ENCODE measurements at regions not wholly inside any gene's neighbourhood (a gene's known extent, or its start where the extent isn't known, plus 50 kb on each side); places are given as distances from the start of the nearest gene placed in this dataset.
"Not testable (repeated sequence)": the region's sequence is repeated elsewhere in the genome, so short reads cannot be mapped to it uniquely, and the experiment has no call there.

GRCh38 chr5:99029172-99029571 is 100.4 kb upstream of the CHD1 start:
- H3K4me3 Mint-ChIP-seq: no peak overlapping the region

GRCh38 chr5:99028170-99028569 is 99.4 kb upstream of the CHD1 start:
- H4K5ac ChIP-seq (ENCODE audit: insufficient read length, low read depth, low read length); H4K8ac ChIP-seq (replicated peaks; ENCODE audit: insufficient read length, low read depth, low read length); H3K79me1 ChIP-seq (ENCODE audit: insufficient read depth, low read depth, low read length, poor library complexity, severe bottlenecking); H2BK20ac ChIP-seq (ENCODE audit: low read depth, low read length, poor library complexity, severe bottlenecking); H4K91ac ChIP-seq (ENCODE audit: insufficient read length, low read depth, low read length); H2BK15ac ChIP-seq (ENCODE audit: low read depth, low read length); H3K9me3 Mint-ChIP-seq; H2AK5ac ChIP-seq (ENCODE audit: insufficient read length, low read length); H3T11ph ChIP-seq (ENCODE audit: low read length); H3K4me1 Mint-ChIP-seq; H3K9me3 ChIP-seq (ENCODE audit: control insufficient read depth, low read depth, low read length); H4K20me1 ChIP-seq (ENCODE audit: control insufficient read depth, insufficient read depth, insufficient read length); H2BK120ac ChIP-seq (ENCODE audit: low read depth, low read length, poor library complexity, severe bottlenecking); H2BK5ac ChIP-seq (ENCODE audit: insufficient read length, low read length); H3K27ac ChIP-seq (ENCODE audit: insufficient read length, low read depth, low read length); H3K14ac ChIP-seq (ENCODE audit: insufficient read depth, low read length); H2BK12ac ChIP-seq (ENCODE audit: insufficient read length, low read depth, low read length); H3K27ac Mint-ChIP-seq; H3K23me2 ChIP-seq (ENCODE audit: insufficient read length, low read depth, low read length, poor library complexity, severe bottlenecking); H3K4ac ChIP-seq (ENCODE audit: low read depth, low read length); H3K36me3 Mint-ChIP-seq (ENCODE audit: insufficient read depth in 1 of 3, low read depth in 3 of 3); H3K27me3 ChIP-seq (ENCODE audit: insufficient read depth, low read length); H2AFZ ChIP-seq (ENCODE audit: low read length); H3K4me3 Mint-ChIP-seq; H3K9ac ChIP-seq (ENCODE audit: extremely low read depth, insufficient read length, low read length); H3K79me2 ChIP-seq (ENCODE audit: insufficient read depth, low read length); DNase-seq; H3K56ac ChIP-seq (ENCODE audit: insufficient read length, low read depth, low read length); H3K4me2 ChIP-seq (ENCODE audit: insufficient read depth, insufficient read length, low read length); H3K27me3 Mint-ChIP-seq (ENCODE audit: low read depth); H3K18ac ChIP-seq (ENCODE audit: insufficient read length, low read depth, low read length); H3K4me1 ChIP-seq (ENCODE audit: insufficient read depth, low read length); H3K23ac ChIP-seq (ENCODE audit: insufficient read length, low read depth, low read length): not testable (repeated sequence)
- WGBS (ENCODE audit: extremely low coverage, insufficient read length, low lambda C conversion rate): no CpG with 5 or more reads among the region's 6 CpGs

More at GRCh38 chr5:99029172-99029571, 100.4 kb upstream of the CHD1 start:
- no peak overlapping the region for H4K8ac ChIP-seq (replicated peaks; ENCODE audit: insufficient read length, low read depth, low read length)
- no peak overlapping the region for H4K91ac ChIP-seq (ENCODE audit: insufficient read length, low read depth, low read length)
- H3K27me3 ChIP-seq (ENCODE audit: insufficient read depth, low read length): no peaks in the 10 kb centered on the region
- H3T11ph ChIP-seq (ENCODE audit: low read length): no peak overlapping the region
- no peak overlapping the region for H2BK5ac ChIP-seq (ENCODE audit: insufficient read length, low read length)
- DNase-seq: no peak
- no peaks in the 10 kb centered on the region for H3K4me1 ChIP-seq (ENCODE audit: insufficient read depth, low read length)
- H3K4me2 ChIP-seq (ENCODE audit: insufficient read depth, insufficient read length, low read length): no peak overlapping the region
- no peaks in the 10 kb centered on the region; a peak in 1 of 7 replicates for H3K36me3 Mint-ChIP-seq (ENCODE audit: insufficient read depth in 1 of 3, low read depth in 3 of 3)
- no peak overlapping the region for H3K56ac ChIP-seq (ENCODE audit: insufficient read length, low read depth, low read length)
- H3K27ac ChIP-seq (ENCODE audit: insufficient read length, low read depth, low read length): no peak overlapping the region
- TF ChIP-seq CTCF (conservative IDR thresholded peaks at IDR 0.05): no peak
- H3K23me2 ChIP-seq (ENCODE audit: insufficient read length, low read depth, low read length, poor library complexity, severe bottlenecking): no peaks in the 10 kb centered on the region
- H3K27me3 Mint-ChIP-seq (ENCODE audit: low read depth): no peaks in the 10 kb centered on the region
- H3K4ac ChIP-seq (ENCODE audit: low read depth, low read length): no peak overlapping the region
- H3K9me3 ChIP-seq (ENCODE audit: control insufficient read depth, low read depth, low read length): no peaks in the 10 kb centered on the region
- H2BK20ac ChIP-seq (ENCODE audit: low read depth, low read length, poor library complexity, severe bottlenecking): no peak overlapping the region
- no peak overlapping the region for H3K27ac Mint-ChIP-seq
- WGBS (ENCODE audit: extremely low coverage, insufficient read length, low lambda C conversion rate): no CpG with 5 or more reads among the region's 1 CpG
- H2AK5ac ChIP-seq (ENCODE audit: insufficient read length, low read length): no peak overlapping the region
- no peaks in the 10 kb centered on the region for H4K20me1 ChIP-seq (ENCODE audit: control insufficient read depth, insufficient read depth, insufficient read length)
- no peak overlapping the region for H4K5ac ChIP-seq (ENCODE audit: insufficient read length, low read depth, low read length)
- no peak overlapping the region for H3K18ac ChIP-seq (ENCODE audit: insufficient read length, low read depth, low read length)
- no peak overlapping the region for H3K14ac ChIP-seq (ENCODE audit: insufficient read depth, low read length)
- no peak overlapping the region for H2BK120ac ChIP-seq (ENCODE audit: low read depth, low read length, poor library complexity, severe bottlenecking)
- H2BK15ac ChIP-seq (ENCODE audit: low read depth, low read length): no peak overlapping the region
- no peak overlapping the region for H2AFZ ChIP-seq (ENCODE audit: low read length)
- H3K9ac ChIP-seq (ENCODE audit: extremely low read depth, insufficient read length, low read length): no peak overlapping the region
- no peaks in the 10 kb centered on the region for H3K9me3 Mint-ChIP-seq
- no peaks in the 10 kb centered on the region for H3K79me1 ChIP-seq (ENCODE audit: insufficient read depth, low read depth, low read length, poor library complexity, severe bottlenecking)
- no peak overlapping the region for H2BK12ac ChIP-seq (ENCODE audit: insufficient read length, low read depth, low read length)
- no peaks in the 10 kb centered on the region for H3K79me2 ChIP-seq (ENCODE audit: insufficient read depth, low read length)
- H3K23ac ChIP-seq (ENCODE audit: insufficient read length, low read depth, low read length): no peak overlapping the region
- peaks cover 0 to 4% of the 10 kb centered on the region in 2 experiments; a peak in 3 of 4 replicates for H3K4me1 Mint-ChIP-seq
